Left ventricle myocardium inferior (tissue), 1 donor: ENCODE measurements at regions not wholly inside any gene's neighbourhood (a gene's known extent, or its start where the extent isn't known, plus 50 kb on each side); places are given as distances from the start of the nearest gene placed in this dataset.

Experiments used
- DNase-seq: peaks from one replicate; pipeline ENCODE4 v3.0.0-alpha.2; 2020
- H3K27ac ChIP-seq: fragments of 200-600 bp; replicated peaks from 2 replicates; pipeline ENCODE4 v1.8.0; 2021
- H3K27me3 ChIP-seq: fragments of 200-600 bp; 2 replicates; pipeline ENCODE4 v1.8.0; 2021; ENCODE audit warnings: low read depth
- H3K36me3 ChIP-seq: fragments of 200-600 bp; 2 replicates; pipeline ENCODE4 v1.8.0; 2021
- H3K4me1 ChIP-seq: fragments of 200-600 bp; 2 replicates; pipeline ENCODE4 v1.8.0; 2021
- H3K4me3 ChIP-seq: fragments of 200-600 bp; 2 replicates; pipeline ENCODE4 v1.8.0; 2021; ENCODE audit warnings: mild to moderate bottlenecking, moderate library complexity
- H3K9me3 ChIP-seq: fragments of 200-600 bp; replicated peaks from 2 replicates; pipeline ENCODE4 v1.8.0; 2021
- CTCF ChIP-seq: fragments of 200-600 bp; IDR thresholded peaks from 2 replicates; pipeline ENCODE4 v1.8.0; 2021; ENCODE audit warnings: antibody characterized with exemption, mild to moderate bottlenecking, borderline replicate concordance
- intact Hi-C: fragments of 100-400 bp; cut with micrococcal nuclease; formaldehyde crosslinking; loops from one replicate; pipeline ENCODE4 v1.11.0; 2022
- donor health status: DM: no; HTN: yes; CAD: no; lungs with severe emphysema.

GRCh38 chr5:99331061-99331460, 402.3 kb upstream of the CHD1 start:
- Histone ChIP-seq H3K4me3 (no peak overlapping the region), H3K27me3 (no peaks in the 10 kb centered on the region), H3K36me3 (no peaks in the 10 kb centered on the region), H3K27ac (no peak overlapping the region), H3K4me1 (no peaks in the 10 kb centered on the region), H3K9me3 (peaks cover 24% of the 10 kb centered on the region)
- intact Hi-C loops: no loop called here
- no peak for DNase-seq
- TF ChIP-seq CTCF: no peak

GRCh38 chr5:99320436-99320835, 391.6 kb upstream of the CHD1 start:
- Histone ChIP-seq H3K9me3 (peaks cover 7% of the 10 kb centered on the region), H3K4me1 (no peaks in the 10 kb centered on the region), H3K27ac (no peak overlapping the region), H3K36me3 (no peaks in the 10 kb centered on the region), H3K27me3 (no peaks in the 10 kb centered on the region), H3K4me3 (no peak overlapping the region)
- intact Hi-C loops: no loop called here
- TF ChIP-seq CTCF: no peak
- DNase-seq: no peak

- H3K9me3 ChIP-seq: peaks cover 10% of the 10 kb centered on the region
- DNase-seq: no peak
- no peaks in the 10 kb centered on the region for H3K36me3 ChIP-seq
- H3K27me3 ChIP-seq: no peaks in the 10 kb centered on the region
- no peak overlapping the region for H3K4me3 ChIP-seq
- intact Hi-C loops: no loop called here
- no peaks in the 10 kb centered on the region for H3K4me1 ChIP-seq
- no peak overlapping the region for H3K27ac ChIP-seq
- TF ChIP-seq CTCF: no peak
Observed at GRCh38 chr5:99317136-99317535, 388.3 kb upstream of the CHD1 start.

GRCh38 chr5:99316484-99316883, 387.7 kb upstream of the CHD1 start:
- intact Hi-C loops: no loop called here
- H3K9me3 ChIP-seq: peaks cover 10% of the 10 kb centered on the region
- H3K27me3 ChIP-seq: no peaks in the 10 kb centered on the region
- no peaks in the 10 kb centered on the region for H3K36me3 ChIP-seq
- no peaks in the 10 kb centered on the region for H3K4me1 ChIP-seq
- DNase-seq: no peak
- TF ChIP-seq CTCF: no peak
- no peak overlapping the region for H3K4me3 ChIP-seq
- no peak overlapping the region for H3K27ac ChIP-seq

GRCh38 chr5:99315413-99316183, 386.8 kb upstream of the CHD1 start:
- no peak for TF ChIP-seq CTCF
- H3K27ac ChIP-seq: no peak overlapping the region
- no peaks in the 10 kb centered on the region for H3K36me3 ChIP-seq
- H3K27me3 ChIP-seq: no peaks in the 10 kb centered on the region
- H3K4me1 ChIP-seq: no peaks in the 10 kb centered on the region
- no peak for DNase-seq
- no peak overlapping the region for H3K4me3 ChIP-seq
- intact Hi-C loops: no loop called here
- H3K9me3 ChIP-seq: peaks cover 10% of the 10 kb centered on the region
